Fibroblast of the aortic adventitia (primary cell): ENCODE measurements at regions not wholly inside any gene's neighbourhood (a gene's known extent, or its start where the extent isn't known, plus 50 kb on each side); places are given as distances from the start of the nearest gene placed in this dataset.

Experiments used
- DNase-seq: peaks from one replicate; pipeline ENCODE4 v3.0.0-alpha.2; 2010; ENCODE audit warnings: low read depth
- H3K4me3 ChIP-seq: 2 replicates; pipeline ENCODE4 v1.5.1; 2011; ENCODE audit warnings: low read depth, mild to moderate bottlenecking, control low read depth, low read length, moderate library complexity
- TF ChIP-seq, protein P1 (sequence below): IDR thresholded peaks from 2 replicates; pipeline ENCODE4 v1.5.1; 2011; ENCODE audit warnings: mild to moderate bottlenecking, low read length, control low read depth, inconsistent platforms; ENCODE audit not compliant: insufficient read depth

DNA sequence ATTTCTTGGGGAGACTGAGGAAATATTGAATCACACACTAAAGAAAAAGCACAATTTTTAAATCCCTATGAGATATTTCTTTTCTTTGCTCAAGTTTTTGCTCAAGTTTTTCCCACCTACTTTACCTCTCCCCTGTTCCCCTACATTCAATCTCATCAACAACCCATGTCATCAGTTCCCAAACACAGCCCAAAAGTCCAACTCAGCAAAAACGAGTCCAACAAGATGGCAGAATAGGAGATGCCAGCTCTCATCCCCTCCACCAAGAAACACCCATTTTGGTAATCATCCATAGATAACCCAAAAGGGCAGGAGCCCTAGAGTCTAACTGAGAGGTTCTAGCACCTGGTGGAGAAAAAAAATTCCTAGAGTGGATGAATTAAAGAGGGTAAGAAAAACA is 152.5 kb upstream of the GHITM start:
- no peak for DNase-seq

DNA sequence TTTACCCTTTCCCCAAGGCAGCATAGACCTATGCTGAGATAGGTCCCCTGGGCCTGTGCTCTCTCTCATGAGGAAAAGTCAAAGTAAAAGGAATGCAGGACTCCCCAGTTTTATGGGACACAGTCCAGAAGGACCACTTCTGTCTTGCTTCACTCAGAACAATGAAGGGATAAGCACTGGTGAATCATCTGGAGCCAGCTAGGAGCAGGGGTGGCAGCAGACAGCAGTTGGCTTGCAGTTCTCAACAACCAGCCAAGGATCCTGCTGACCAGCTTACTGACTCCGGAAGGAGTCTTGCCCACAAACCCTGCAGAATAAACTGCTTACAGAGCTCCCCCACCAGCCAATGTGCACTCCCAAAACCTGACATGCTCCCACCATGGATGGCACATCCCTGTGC is 152.1 kb upstream of the GHITM start:
- TF ChIP-seq, protein P1, sequence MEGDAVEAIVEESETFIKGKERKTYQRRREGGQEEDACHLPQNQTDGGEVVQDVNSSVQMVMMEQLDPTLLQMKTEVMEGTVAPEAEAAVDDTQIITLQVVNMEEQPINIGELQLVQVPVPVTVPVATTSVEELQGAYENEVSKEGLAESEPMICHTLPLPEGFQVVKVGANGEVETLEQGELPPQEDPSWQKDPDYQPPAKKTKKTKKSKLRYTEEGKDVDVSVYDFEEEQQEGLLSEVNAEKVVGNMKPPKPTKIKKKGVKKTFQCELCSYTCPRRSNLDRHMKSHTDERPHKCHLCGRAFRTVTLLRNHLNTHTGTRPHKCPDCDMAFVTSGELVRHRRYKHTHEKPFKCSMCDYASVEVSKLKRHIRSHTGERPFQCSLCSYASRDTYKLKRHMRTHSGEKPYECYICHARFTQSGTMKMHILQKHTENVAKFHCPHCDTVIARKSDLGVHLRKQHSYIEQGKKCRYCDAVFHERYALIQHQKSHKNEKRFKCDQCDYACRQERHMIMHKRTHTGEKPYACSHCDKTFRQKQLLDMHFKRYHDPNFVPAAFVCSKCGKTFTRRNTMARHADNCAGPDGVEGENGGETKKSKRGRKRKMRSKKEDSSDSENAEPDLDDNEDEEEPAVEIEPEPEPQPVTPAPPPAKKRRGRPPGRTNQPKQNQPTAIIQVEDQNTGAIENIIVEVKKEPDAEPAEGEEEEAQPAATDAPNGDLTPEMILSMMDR: no peak
- no peak overlapping the region for H3K4me3 ChIP-seq
- DNase-seq: no peak

More for the DNA sequence above, 152.5 kb upstream of the GHITM start:
- TF ChIP-seq, protein P1: no peak
- H3K4me3 ChIP-seq: no peak overlapping the region

DNA sequence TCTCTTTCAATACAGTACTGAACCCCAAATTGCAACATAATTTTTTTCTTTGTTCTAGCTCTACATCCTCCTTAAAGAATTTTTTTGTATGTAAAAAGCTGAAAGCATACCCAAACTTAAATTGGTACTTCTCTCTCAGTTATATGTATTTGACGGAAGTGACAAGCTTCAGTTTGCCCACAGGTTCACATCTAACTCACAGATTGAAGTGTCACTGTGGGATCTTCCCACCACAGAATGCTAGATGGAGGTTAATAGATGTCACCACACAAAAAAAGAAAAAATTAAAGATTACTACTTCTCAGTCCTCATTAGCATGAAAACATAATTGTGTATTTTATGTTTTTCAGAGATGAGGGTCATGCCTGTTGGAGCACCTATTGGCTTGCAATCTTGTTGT is 150.9 kb upstream of the GHITM start:
- TF ChIP-seq, protein P1: no peak

DNA sequence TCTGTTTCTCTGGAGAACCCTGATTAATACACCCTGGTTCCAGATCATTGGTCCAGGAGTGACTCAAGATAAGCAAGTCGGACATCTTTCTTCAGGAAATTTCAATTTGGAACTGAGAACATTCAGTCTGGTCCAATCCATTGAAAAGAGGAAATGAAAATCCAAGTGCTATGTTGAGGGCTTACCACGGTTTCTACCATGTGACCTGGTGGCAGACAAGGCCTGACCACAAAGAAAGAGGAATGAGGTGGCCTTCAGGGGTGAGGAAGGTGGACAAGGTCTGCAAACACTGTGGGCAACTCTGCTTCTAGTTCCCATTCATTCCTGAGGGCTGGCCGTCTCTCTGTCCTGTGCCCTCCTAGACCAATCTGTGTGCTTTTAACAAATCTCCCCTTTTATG is 149.2 kb upstream of the GHITM start:
- TF ChIP-seq, protein P1: no peak
- no peak for DNase-seq
- H3K4me3 ChIP-seq: no peak overlapping the region

More for the DNA sequence above, 150.9 kb upstream of the GHITM start:
- no peak overlapping the region for H3K4me3 ChIP-seq
- no peak for DNase-seq

DNA sequence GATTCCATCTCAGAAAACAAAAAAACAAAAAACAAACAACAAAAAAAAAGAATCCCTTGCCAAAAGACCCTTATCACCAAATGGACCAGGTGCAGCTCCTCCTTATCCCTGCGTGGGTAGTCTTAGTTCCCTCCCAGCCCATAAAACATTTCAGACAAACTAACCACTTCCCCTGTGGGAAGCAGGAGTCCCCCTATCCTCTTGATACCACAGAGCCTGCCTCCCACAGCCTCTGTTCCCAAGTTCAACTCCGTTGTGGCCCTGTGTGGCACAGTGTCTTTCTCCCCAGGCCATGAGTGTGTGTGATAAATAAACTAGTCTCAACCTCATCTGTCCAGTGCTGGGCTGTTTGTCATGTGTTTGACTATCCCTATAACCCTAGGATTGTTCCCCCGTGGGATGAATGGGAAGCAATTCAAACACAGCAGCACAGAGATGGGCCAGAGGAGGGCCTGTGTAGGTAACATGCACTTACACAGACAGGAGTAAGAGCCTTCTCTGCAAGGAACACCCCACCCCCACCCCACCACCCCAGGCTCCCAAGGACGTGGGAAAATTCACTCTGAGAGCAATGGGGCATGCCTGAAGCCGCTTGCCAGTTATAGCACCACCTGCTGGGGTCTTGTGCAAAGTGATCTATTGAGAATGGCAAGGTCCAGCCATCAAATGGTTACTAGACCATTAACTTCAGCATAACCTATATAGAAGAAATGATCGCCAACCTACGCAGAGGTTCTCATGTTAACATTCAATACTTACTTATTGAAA is 147.1 kb upstream of the GHITM start:
- TF ChIP-seq, protein P1: no peak
- H3K4me3 ChIP-seq: no peak overlapping the region
- DNase-seq: no peak

DNA sequence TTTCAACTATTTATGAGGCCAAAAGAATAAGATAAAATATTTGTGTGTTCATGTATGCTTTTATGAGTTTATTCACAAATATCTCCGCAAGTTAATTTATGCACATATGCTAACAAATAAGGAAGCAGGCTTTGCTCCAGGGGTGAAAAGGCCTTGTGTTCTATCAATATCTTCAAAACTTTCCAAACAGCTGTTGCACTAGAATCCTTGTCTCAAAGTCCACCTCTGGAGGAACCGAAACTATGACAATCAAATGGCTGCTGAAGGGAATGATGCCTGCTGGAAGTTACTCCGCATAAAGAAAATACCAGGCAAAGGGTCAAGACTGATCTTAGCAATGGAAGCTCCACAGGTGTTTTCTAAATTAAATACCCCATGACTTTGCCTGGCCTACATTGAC is 145.0 kb upstream of the GHITM start:
- no peak for DNase-seq
- no peak overlapping the region for H3K4me3 ChIP-seq
- TF ChIP-seq, protein P1: no peak

DNA sequence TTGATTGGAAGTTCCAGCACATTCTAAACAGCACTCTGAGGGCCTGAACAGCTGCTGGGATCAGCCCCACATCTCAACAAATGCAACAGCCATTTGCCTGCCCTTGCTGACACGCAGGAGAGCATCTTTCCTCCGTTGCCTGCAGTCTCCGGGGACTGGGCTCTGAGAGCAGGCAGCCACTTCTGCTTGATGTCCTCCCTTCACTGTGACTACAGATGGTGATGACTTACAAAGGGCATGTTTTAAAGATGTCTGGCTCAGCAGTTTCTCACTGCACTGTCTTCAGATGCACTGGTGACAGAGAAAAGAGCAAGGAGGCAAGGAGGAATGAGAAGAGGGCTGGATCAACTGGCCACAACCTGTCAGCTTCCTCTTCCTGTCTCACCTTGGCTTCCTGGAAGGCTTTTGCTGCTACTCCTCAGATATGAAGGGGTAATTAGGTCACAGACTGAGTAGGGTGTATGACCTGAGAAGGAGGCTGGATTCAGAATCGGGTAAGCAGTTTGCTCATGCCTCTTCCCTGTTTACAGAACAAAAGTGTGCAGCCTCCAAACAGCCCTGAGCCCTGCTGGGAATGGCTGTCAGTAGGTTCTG is 143.5 kb upstream of the GHITM start:
- no peak overlapping the region for H3K4me3 ChIP-seq
- DNase-seq: no peak
- TF ChIP-seq, protein P1: no peak
